ENCODE measurements at regions not wholly inside any gene's neighbourhood (a gene's known extent, or its start where the extent isn't known, plus 50 kb on each side); places are given as distances from the start of the nearest gene placed in this dataset.

DNA sequence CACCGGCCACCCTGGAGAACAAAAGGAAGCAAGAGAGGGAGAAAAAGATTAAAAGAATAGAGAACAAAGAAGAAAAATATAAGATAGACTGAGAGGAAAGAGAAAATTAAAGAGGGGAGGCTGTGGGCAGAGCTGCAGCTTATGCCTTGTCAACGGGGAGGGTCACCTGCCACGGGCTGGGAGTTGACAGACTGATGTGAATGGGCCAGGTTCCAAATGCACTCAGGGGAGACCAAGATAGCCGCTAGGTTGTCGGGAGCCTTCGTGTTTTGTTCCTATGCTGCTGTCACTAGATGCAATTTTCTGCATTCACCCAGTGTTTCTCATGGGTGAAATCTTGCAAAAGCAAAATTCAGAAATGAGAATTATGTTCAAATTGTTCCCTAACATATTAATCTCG is 119.6 kb upstream of the MTHFD1L start:
- H3K4me3 Mint-ChIP-seq = peak overlapping the region; percentile 45
- no peaks in the 10 kb centered on the region for H3K27me3 Mint-ChIP-seq
- TF ChIP-seq, protein P1, sequence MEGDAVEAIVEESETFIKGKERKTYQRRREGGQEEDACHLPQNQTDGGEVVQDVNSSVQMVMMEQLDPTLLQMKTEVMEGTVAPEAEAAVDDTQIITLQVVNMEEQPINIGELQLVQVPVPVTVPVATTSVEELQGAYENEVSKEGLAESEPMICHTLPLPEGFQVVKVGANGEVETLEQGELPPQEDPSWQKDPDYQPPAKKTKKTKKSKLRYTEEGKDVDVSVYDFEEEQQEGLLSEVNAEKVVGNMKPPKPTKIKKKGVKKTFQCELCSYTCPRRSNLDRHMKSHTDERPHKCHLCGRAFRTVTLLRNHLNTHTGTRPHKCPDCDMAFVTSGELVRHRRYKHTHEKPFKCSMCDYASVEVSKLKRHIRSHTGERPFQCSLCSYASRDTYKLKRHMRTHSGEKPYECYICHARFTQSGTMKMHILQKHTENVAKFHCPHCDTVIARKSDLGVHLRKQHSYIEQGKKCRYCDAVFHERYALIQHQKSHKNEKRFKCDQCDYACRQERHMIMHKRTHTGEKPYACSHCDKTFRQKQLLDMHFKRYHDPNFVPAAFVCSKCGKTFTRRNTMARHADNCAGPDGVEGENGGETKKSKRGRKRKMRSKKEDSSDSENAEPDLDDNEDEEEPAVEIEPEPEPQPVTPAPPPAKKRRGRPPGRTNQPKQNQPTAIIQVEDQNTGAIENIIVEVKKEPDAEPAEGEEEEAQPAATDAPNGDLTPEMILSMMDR (conservative IDR thresholded peaks at IDR 0.05) = no peak
- H3K36me3 Mint-ChIP-seq = peaks cover 8% of the 10 kb centered on the region
- H3K9me3 Mint-ChIP-seq = no peaks in the 10 kb centered on the region
- H3K27ac Mint-ChIP-seq = peak overlapping the region; percentile 91
- H3K4me1 Mint-ChIP-seq (ENCODE audit: unreplicated experiment) = peaks cover 39% of the 10 kb centered on the region
- no peak for DNase-seq (ENCODE audit: extremely low spot score, unreplicated experiment)

DNA sequence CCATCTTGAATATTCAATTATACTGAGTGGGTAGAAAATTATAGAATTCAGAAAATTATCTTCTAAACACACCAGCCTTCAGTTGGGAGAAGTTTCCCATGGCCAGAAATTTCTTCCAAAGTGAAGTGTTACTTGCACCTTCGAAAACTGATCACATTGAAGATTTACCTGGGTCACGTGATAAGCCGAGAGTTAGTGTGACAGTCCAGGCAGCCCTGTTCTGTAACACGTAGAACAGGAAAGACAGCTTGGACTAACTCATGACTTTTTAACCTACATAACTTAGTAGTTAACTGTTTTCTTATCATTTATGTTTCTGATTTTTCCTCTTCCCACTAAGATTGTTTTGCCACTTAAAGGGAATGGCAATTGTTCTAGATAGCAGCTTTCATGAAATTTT is 118.3 kb upstream of the MTHFD1L start:
- Mint-ChIP-seq H3K4me3 (peak overlapping the region; percentile 70), H3K36me3 (peaks cover 3% of the 10 kb centered on the region), H3K9me3 (no peaks in the 10 kb centered on the region), H3K4me1 (ENCODE audit: unreplicated experiment) (peaks cover 35% of the 10 kb centered on the region), H3K27me3 (no peaks in the 10 kb centered on the region), H3K27ac (peak overlapping the region; percentile 91)
- TF ChIP-seq, protein P1 (conservative IDR thresholded peaks at IDR 0.05) = no peak
- no peak for DNase-seq (ENCODE audit: extremely low spot score, unreplicated experiment)

DNA sequence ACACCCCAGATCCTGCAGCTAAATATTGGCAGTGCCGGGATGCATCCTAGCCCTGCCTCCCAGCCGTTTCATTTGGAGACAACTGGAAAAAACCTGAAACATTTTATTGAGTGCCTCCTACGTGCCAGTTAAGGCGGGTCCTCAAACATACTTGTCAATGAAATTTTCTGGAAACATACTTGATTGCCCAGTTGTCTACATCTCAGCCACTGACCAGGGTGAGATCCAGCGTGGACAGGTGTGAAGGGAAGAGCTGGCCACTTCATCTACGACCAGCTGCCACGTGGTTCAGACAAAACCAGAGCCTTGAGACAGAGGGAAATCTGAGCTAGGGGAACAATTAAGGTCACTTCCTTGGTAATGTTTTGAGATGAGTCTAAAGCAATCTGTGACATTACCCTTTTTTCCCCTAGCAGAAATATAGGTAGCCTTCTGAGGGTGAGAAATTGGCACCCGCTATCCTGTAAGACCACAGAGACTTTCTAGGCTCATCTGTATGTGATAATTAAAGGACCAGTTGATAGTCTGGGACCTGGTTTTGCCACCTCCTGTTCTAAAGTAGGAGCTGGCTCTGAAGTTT is 116.3 kb upstream of the MTHFD1L start:
- H3K4me1 Mint-ChIP-seq (ENCODE audit: unreplicated experiment) = peaks cover 50% of the 10 kb centered on the region
- TF ChIP-seq, protein P1 (conservative IDR thresholded peaks at IDR 0.05) = no peak
- no peaks in the 10 kb centered on the region for H3K27me3 Mint-ChIP-seq
- no peak for DNase-seq (ENCODE audit: extremely low spot score, unreplicated experiment)
- no peak overlapping the region for H3K4me3 Mint-ChIP-seq
- H3K27ac Mint-ChIP-seq = no peak overlapping the region
- H3K9me3 Mint-ChIP-seq = no peaks in the 10 kb centered on the region
- H3K36me3 Mint-ChIP-seq = peaks cover 3% of the 10 kb centered on the region

DNA sequence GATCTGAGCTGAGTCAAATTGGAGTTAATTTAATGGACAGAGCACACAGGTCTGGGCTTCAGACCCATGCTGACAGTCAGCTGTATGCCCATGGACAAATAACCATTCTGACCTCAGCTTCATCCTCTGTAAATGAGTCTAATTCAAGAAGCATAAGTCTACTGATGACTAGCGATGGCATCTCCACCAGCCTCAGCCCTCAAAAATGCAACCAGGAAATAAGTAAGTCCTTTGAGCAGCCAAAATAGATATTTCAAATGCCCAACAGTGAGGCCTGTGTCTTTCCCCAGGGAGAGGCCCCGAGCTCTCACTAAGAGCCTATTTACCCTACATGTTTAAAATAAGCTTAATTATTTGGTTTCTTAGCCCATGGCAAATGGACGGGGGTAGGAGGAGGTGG is 114.2 kb upstream of the MTHFD1L start:
- Mint-ChIP-seq H3K4me1 (ENCODE audit: unreplicated experiment) (peaks cover 53% of the 10 kb centered on the region), H3K27me3 (no peaks in the 10 kb centered on the region), H3K4me3 (peak overlapping the region; percentile 17), H3K27ac (peak overlapping the region; percentile 92), H3K9me3 (no peaks in the 10 kb centered on the region), H3K36me3 (peaks cover 7% of the 10 kb centered on the region)
- no peak for DNase-seq (ENCODE audit: extremely low spot score, unreplicated experiment)
- TF ChIP-seq, protein P1 (conservative IDR thresholded peaks at IDR 0.05) = no peak

DNA sequence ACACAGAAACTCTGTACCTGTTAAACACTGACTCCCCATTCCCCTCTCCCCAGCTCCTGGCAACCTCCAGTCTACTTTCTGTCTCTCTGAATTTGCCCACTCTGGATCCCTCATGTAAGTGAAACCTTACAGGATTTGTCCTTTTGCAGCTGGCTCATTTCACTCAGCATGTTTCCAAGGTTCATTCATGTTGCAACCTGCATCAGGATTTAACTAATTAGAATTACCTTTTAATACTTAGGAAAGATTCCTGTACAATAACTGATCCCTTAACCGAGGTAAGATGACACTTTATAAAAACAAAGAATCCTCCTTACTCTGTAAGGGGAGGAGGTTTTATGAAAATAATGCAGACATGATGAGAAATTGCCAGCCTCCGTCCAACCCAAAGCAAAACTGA is 113.1 kb upstream of the MTHFD1L start:
- Mint-ChIP-seq H3K36me3 (peaks cover 7% of the 10 kb centered on the region), H3K4me1 (ENCODE audit: unreplicated experiment) (peaks cover 46% of the 10 kb centered on the region), H3K4me3 (peak overlapping the region; percentile 1), H3K9me3 (no peaks in the 10 kb centered on the region), H3K27ac (peak overlapping the region; percentile 40), H3K27me3 (no peaks in the 10 kb centered on the region)
- no peak for DNase-seq (ENCODE audit: extremely low spot score, unreplicated experiment)
- TF ChIP-seq, protein P1 (conservative IDR thresholded peaks at IDR 0.05) = no peak
